Kidney capillary endothelial cell (primary cell): ENCODE measurements at regions not wholly inside any gene's neighbourhood (a gene's known extent, or its start where the extent isn't known, plus 50 kb on each side); places are given as distances from the start of the nearest gene placed in this dataset.

Experiments used
- DNase-seq: peaks from one replicate; pipeline ENCODE4 v3.0.0-alpha.2; 2018; ENCODE audit warnings: low spot score

DNA sequence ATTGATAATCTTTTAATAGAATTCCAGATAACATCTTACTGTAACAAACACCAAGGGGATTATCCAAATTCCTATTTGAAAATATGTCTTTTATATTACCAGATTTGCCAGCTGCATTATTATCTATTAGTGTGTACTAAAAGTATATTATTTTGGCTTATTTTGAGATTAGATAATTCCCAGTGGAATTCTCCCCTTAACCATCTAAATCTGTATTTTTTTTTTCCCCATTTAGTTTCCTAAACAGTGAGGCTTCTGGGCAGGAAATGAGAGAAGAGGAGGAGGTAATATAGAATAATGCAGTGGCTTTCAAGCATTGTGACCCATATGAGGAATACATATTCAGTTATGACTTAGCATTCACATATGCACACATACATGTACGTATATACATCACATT lies 53.5 kb upstream of the ABL1 start:
- no peak for DNase-seq

DNA sequence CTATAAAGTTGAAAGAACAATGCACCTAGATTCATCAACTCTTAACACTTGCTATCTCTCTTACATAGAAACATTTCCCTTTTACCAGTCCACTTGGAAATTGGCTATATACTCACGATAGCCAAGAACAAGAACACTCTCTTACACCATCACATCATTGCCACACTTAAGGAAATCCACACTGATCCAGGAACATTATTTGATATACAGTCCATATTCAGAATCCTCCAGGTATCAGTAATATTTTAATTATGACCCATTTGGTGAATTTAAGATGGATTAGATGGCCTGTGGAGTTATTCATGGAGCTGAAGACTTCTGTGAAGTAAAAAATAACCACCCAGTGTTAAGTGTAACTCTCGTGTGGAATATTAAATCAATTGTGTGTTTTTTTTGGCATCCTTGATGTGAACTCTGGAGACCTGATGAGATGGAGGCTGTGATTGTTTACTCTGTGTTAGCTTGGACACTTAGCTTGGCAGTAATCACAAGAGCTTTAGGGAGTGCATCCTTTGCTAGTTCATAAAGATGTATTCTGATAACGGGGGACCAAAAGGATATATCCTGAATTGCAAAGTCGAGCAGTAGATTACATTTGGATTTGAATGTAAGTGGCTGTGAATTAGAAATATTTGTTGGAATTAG lies 52.0 kb upstream of the ABL1 start:
- no peak for DNase-seq

- no peak for DNase-seq
Measured at GRCh38 chr9:130785053-130785452, 50.0 kb upstream of the ABL1 start.
